ENCODE measurements at regions not wholly inside any gene's neighbourhood (a gene's known extent, or its start where the extent isn't known, plus 50 kb on each side); places are given as distances from the start of the nearest gene placed in this dataset.

DNA sequence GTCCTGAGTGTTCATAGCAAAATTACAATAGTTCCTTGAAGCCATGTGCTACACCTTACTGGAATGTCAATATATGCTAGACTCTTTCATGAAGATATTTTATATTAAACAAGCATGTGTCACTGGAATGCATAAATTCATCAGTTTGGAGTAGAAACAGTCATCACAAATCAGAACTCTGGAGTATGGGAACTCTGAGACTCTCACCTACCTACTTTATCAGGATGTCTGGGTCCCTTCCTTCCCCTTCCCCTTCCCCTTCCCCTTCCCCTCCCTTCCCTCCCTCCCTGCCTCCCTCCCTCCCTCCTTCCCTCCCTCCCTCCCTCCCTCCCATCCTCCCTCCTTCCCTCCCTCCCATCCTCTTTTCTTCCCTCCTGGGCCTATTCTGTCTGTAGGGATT lies 144.7 kb upstream of the PEX5L start:
- intact Hi-C loops (cut with micrococcal nuclease) = no loop called here
- no peak for FAIRE-seq
- Histone ChIP-seq H3K36me3 (ENCODE audit: control insufficient read depth, insufficient read depth, low read length) (no peaks in the 10 kb centered on the region), H3K4me1 (replicated peaks in 1 of 2; ENCODE audit: control insufficient read depth in 2 of 2, insufficient read depth in 2 of 2, low read length in 2 of 2) (no peaks in the 10 kb centered on the region), H3K9ac (ENCODE audit: insufficient read depth in 1 of 2, low read depth in 2 of 2, low read length in 2 of 2) (no peak overlapping the region), H3K4me3 (no peak overlapping the region), H3K9me3 (replicated peaks; ENCODE audit: control insufficient read depth, insufficient read depth, low read depth, low read length) (no peaks in the 10 kb centered on the region), H3K4me2 (ENCODE audit: insufficient read depth, low read length) (no peak overlapping the region), H3K79me2 (ENCODE audit: control insufficient read depth, insufficient read depth, low read length) (no peaks in the 10 kb centered on the region), H4K20me1 (replicated peaks; ENCODE audit: control insufficient read depth, insufficient read depth, low read length) (no peaks in the 10 kb centered on the region), H3K9me1 (ENCODE audit: control insufficient read depth, insufficient read depth, low read length) (no peaks in the 10 kb centered on the region), H3K27ac (ENCODE audit: extremely low read depth, low read depth, low read length) (no peak overlapping the region), H3K27me3 (ENCODE audit: control insufficient read depth in 2 of 2, insufficient read depth in 2 of 2, low read length in 2 of 2) (no peaks in the 10 kb centered on the region), H2AFZ (ENCODE audit: low read depth, low read length) (no peak overlapping the region)
- TF ChIP-seq ZNF274 (IDR thresholded peaks at IDR 0.05; ENCODE audit: borderline replicate concordance, low read depth, low read length) (no peak), ZNF830 (CRISPR knock-in tag; IDR thresholded peaks at IDR 0.05) (no peak), CBX2 (IDR thresholded peaks at IDR 0.05; ENCODE audit: insufficient read depth, low read length, poor library complexity, severe bottlenecking) (no peak), NR3C1 (CRISPR knock-in tag; IDR thresholded peaks at IDR 0.05) (no peak), RAD21 (CRISPR knock-in tag; conservative IDR thresholded peaks at IDR 0.05 in 1 of 2, IDR thresholded peaks at IDR 0.05 in 1 of 2) (no peak), ZNF263 (CRISPR knock-in tag; IDR thresholded peaks at IDR 0.05; ENCODE audit: borderline replicate concordance) (no peak), RFX5 (IDR thresholded peaks at IDR 0.05; ENCODE audit: low read depth, low read length) (no peak), SMC3 (conservative IDR thresholded peaks at IDR 0.05; ENCODE audit: insufficient read depth, low read depth, low read length) (no peak), HSF4 (CRISPR knock-in tag; IDR thresholded peaks at IDR 0.05; ENCODE audit: borderline replicate concordance) (no peak), ZNF583 (CRISPR knock-in tag; IDR thresholded peaks at IDR 0.05) (no peak), ZNF143 (CRISPR knock-in tag; IDR thresholded peaks at IDR 0.05) (no peak), KAT2B (IDR thresholded peaks at IDR 0.05; ENCODE audit: low read depth, low read length) (no peak), ZEB2 (IDR thresholded peaks at IDR 0.05) (no peak), ELF1 (tag; IDR thresholded peaks at IDR 0.05) (no peak), CHD1 (IDR thresholded peaks at IDR 0.05; ENCODE audit: low read length) (no peak)
- ChIA-PET CTCF (ENCODE audit: low intra/inter-chr PET ratio) (no interaction called here), POLR2A (no interaction called here)
- no peak for ATAC-seq
- DNase-seq (ENCODE audit: extremely low read depth in 1 of 4, low spot score in 3 of 4) = no peak
- no TSS peak for BruUV-seq (replicated peaks)
- in situ Hi-C loops (cut with MboI) = no loop called here
